GM19043 (cell line): ENCODE measurements at regions not wholly inside any gene's neighbourhood (a gene's known extent, or its start where the extent isn't known, plus 50 kb on each side); places are given as distances from the start of the nearest gene placed in this dataset.
A peak's percentile ranks its signal among the peaks of the same experiment; 100 is the strongest.

Source experiments
- ATAC-seq: cut with Tn5 transposase; IDR thresholded peaks from one replicate; pipeline ENCODE4 v1.9.1; 2021; ENCODE audit warnings: low read depth; ENCODE audit not compliant: unreplicated experiment

GRCh38 chr15:38042707-38043445 is 108.4 kb downstream of the TMCO5A start:
- no peak for ATAC-seq

- no peak for ATAC-seq
These were observed 112.0 kb downstream of the TMCO5A start for GRCh38 chr15:38046257-38047051.

- ATAC-seq, result no peak
These were observed 113.6 kb downstream of the TMCO5A start for GRCh38 chr15:38048001-38048455.

DNA sequence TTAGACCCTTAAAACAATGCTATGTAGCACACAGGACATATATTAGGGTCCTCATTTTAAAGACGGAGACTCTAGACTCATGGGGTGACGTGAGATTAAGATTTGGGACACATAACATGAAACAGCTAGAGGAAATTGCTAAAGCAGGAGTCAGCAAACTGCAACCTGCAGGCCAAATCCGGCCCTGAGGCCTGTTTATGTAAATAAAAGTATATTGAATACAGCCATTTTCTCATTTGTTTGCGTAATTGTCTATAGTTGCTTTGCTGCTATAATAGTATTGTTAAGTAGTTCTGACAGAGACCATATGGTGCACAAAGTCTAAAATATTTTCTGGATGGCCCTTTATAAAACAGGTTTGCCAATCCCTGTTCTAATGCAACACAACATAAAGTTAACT is 115.5 kb downstream of the TMCO5A start:
- ATAC-seq, result no peak

- no peak for ATAC-seq
These were observed 116.3 kb downstream of the TMCO5A start for GRCh38 chr15:38050529-38051448.

GRCh38 chr15:38053205-38053604 is 118.8 kb downstream of the TMCO5A start:
- ATAC-seq, result no peak

GRCh38 chr15:38053776-38054175 is 119.3 kb downstream of the TMCO5A start:
- no peak for ATAC-seq

DNA sequence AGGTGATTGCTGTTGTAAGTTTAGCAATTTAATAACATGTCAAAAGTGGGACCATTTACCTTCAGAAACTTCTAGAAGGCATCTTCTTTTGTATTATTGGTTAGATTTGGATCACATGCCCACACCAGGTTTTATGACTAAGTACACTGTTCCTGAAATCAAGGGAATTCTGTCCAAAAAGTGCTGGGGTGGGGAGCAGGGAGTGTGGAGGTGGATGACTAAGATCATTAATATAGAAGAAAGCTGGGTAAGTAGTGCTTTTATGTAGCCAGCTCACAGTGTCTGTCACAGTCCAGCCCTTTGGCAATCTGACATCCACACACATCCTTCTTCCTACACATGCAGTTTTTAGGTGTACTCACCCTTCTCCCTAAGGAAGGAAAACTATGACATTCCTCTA is 120.0 kb downstream of the TMCO5A start:
- ATAC-seq, result no peak

GRCh38 chr15:38058596-38059075 is 124.2 kb downstream of the TMCO5A start:
- no peak for ATAC-seq

DNA sequence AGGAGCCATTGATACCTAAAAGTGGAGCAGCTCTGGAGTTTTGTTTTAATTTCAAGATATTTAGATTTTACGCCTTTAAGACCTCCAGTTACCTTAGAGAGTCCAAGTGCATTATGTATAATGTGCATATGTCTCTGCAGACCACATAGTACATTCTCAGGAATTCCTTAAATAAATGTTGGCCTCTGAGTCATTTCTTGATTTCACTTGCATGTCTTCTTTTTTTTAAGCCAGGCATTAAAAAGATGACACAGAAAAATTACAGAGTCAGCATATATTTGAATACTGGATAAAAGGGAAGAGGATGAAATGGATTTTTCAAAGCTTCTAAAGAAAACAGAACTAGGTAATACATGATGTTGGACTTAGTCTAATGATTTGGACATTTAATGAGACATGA is 125.2 kb downstream of the TMCO5A start:
- ATAC-seq, result no peak

DNA sequence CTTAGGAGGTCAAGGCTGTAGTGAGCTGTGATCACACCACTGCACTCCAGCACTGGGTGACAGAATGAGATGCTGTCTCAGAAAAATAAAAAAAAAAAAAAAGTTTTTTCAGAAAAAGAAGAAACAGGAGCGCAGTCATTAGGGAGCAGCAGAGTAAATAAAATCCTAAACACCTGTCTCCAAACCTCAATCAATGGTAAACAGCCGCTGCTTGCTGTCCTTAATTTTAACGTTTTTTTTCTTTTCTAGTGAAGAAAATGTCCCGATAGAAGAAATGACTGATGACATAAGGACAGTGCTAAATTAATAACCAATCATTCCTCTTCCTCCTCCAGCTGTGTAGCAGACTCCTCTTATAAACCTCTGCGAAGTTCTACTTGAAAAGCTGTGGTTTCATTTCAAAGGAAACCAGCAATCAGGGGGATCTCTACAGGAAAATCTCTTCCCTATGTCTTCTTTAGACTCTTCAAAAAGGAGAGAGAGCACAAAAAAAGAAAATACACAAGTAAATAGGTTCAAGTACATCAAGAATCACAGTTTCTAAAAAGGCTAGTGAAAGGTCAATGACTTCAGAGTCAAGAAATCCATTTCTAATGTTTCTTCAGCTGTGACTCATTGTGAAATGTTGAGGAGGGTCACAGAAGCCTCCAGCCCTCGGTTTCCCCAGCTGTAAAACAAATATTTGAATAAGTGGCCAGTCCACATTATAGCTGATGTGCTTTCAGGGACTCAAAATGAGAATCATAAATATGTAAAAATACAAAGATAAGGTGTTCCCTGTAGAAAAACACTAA is 127.6 kb downstream of the TMCO5A start:
- no peak for ATAC-seq

DNA sequence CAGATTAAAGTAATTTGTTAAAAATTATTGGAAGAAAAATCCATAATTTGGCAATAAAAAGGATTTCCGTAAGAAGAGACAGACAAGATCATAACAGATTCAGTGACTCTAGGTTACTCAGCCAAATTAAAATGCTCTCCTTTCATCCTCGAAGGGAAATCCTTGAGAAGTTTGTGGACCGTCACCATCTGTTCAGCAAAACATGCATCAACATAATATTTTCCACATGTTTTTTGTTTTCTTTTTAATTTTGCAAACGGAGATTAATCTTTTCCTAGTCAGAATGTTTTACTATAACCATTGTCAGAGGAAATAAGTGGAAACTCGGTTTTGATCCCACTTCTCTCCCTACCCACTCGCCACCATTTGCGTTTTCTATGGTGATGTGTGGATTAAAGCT is 128.3 kb downstream of the TMCO5A start:
- no peak for ATAC-seq

- no peak for ATAC-seq
These were observed 131.4 kb downstream of the TMCO5A start for GRCh38 chr15:38065721-38066345.

DNA sequence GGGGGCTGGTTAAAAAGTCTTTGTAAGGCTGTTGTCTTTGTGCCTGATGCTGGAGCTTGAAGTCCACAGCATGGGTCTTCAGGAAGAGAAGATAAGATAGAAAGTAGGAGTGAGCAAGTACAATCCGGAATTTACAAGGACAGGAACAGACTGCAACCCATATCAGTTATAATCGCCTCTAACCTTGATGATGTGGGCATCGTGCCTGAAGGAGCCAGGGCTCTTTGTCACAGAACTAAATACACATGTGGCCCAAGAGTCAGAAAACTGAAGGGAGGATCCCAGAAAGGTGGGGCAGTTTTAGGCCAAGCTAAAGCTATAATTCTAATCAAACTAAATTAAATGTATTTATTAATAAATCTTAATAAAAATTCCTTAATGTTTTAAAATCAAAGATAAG is 132.2 kb downstream of the TMCO5A start:
- no peak for ATAC-seq

DNA sequence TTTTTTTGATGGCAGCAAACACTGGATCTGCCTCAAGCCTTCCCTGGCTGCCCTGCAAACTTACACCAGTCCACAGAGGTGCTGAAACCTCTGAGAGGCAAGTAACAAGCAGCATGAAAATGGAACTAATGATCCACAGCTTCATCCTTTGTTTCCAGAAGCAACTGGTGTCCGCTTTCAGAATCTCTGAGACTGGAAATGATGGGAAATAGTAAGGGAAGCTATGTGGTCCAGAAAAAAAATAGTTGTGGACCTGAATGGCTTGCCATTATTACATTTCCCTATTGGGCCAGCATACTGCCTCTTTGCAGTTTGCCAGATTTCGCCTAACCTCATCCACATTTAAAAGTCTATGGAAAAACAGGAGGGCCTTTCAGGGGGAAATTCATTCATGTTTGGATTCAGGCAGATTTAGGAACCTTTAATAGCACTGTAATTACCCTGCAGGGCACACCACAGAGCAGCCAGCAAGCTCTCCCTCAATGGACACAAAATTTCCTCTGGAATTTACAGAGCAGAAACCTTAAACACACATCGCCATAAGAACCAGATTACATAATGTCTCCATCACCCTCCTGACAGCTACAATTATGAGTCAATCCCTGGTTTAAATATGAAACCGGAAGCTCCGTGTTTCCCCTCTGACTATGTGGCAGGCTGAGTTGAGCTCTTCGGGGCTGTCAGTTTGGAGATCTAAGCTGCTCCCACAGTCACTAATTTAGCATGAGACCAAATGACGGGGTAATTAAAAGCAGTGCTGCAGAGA is 134.4 kb downstream of the TMCO5A start:
- peak; percentile 73 for ATAC-seq

DNA sequence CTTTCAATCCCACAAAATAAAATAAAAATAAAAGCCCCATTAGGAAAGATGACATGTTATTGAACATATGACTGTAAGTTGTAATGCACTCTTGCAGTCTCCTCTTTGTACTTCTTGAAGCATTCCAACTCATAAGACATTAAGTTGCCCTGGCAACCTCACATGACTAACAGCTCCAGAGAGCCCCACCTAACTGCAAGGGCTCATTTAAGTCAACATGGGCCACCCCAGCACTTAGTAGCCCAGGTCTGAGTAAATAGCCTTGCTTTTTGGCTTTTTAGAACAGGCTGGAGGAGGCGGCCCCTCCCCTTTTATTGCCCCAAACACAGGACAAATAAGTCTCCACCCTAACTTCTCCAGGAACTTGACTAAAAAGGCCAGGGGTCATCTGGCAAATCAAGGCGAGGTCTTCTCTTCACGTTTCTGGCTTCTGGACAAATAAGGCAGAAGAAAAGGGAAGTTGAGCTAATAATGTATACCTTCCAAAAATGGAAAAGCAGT is 135.1 kb downstream of the TMCO5A start:
- no peak for ATAC-seq

DNA sequence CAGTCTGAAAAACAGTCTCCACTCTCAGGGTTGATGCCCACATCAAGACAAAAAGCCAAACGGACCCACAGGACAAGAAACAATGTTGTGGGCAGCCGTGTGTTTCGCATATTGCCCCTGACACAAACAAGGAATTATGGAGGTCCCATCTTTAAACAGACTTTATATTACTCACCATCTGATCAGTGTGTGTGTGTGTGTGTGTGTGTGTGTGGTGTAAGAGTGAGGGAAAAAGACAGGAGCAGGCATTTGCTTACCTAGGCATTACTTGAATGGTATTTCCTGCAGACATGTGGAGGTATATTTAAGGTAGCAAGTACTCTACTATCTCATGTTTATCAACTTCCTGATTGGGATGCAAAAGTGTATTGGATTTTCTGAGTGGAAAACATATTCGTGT is 136.3 kb downstream of the TMCO5A start:
- ATAC-seq, result no peak

- no peak for ATAC-seq
These were observed 137.0 kb downstream of the TMCO5A start for GRCh38 chr15:38071211-38071972.
